DMS53 treated with DMSO at 0.1 percent for 48 hours (cell line): ENCODE measurements at regions not wholly inside any gene's neighbourhood (a gene's known extent, or its start where the extent isn't known, plus 50 kb on each side); places are given as distances from the start of the nearest gene placed in this dataset.
A peak's percentile ranks its signal among the peaks of the same experiment; 100 is the strongest.
"Not testable (repeated sequence)": the region's sequence is repeated elsewhere in the genome, so short reads cannot be mapped to it uniquely, and the experiment has no call there.

Experiments
- DNase-seq: peaks from one replicate; lab custom pipeline; 2025; ENCODE audit not compliant: unreplicated experiment; lab: John Stamatoyannopoulos, UW

DNA sequence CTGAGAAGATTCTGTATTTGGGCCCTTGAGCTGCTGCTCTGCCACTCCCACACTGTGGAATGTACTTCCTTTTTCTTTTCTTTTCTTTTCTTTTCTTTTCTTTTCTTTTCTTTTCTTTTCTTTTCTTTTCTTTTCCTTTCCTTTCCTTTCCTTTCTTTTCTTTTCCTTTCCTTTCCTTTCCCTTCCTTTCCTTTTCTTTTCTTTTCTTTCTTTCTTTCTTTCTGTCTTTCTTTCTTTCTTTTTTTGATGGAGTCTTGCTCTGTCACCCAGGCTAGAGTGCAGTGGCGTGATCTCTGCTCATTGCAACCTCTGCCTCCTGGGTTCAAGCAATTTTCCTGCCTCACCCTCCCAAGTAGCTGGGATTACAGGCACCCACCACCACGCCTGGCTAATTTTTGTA lies 89.8 kb downstream of the DNAAF6 start:
- not testable (repeated sequence) for DNase-seq

DNA sequence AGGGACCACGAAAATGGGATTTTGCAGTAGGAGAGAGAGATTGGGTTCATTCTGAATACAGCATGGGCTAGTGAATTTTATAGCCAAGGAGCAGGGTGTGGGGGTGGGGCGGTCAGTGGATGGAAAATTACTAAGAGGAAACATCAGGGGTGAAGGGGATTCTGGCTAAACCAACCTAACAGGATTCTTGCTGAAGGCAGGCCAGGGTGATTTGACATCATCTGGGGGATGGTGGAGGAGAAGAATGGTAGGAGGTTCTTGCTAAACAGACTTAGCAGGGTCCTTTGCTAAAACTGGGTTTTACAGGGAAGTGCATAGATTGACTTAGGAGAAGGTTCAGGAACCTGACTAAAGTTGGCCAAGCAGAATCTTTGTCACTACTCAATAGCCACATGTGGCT lies 91.9 kb downstream of the DNAAF6 start:
- no peak for DNase-seq

DNA sequence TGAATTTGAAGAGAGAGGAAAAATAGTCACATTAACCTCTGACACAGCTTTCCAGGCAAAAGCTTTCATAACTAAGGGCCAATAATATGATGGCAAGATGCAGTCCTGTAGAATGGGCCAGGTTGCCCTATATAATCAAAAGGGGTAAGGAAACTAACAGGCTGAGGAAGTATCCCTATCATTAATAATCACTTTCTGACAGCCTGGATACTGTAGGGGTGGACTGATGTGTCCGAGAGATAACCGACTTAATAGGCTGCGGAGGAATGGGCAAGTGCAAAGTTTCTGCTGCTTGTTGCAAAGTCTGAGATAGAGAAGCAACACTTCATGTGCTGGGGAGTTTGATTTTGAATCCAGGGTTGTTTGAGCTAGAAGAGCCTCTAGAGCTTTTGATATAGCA lies 94.8 kb downstream of the DNAAF6 start:
- no peak for DNase-seq

DNA sequence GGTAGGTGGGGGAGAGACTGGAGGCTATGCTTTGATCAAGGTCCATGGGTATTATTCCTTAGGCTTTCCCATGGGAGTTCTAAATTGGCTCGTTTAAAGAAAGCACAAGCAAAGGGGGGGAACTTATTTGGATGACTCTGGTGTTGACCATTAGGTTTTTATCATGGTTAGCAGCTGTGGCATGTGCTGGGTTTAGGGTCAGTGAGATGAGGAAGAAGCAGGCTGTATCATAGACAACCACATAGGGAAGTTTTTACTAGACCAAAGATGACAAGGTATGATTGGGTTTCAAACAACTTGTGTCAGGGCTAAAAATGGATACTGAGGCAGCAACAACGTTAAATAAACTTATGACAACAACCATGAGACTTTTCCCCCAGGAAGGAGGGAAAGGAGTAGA lies 97.7 kb downstream of the DNAAF6 start:
- no peak for DNase-seq

DNA sequence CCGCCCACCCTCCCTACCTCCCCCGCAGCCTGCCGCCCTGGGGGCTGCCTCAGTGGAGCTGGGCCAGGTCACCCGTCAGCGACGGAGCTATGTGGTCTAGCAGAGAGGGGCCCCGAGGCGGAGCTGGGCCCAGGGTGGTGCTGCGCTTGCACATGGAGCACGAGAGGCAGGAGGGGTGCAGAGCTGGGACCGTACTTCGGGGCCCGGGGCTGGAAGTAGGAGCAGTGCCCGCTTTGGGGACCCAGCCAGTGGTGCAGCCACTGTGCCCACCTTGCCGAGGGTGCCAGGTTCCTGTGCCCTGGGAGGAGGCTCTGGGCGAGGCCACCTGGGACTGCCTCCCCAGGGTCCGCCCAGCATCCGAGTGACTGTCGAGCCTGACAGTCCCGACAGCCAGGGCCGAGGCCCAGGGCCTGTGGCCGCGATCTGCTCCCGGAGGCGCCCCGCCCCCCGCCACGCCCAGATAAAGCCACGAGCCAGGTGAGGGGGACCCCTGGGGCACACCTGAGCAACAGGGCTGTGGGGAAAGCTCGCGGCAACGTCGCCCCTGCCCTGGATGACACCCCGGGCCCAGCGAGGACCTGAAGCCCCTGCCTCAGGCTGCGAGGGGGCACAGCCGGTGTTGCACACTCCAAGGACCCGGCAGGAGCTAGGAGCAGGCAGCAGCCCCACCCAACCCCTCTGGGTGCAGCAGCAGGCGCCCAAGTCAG lies 117.5 kb downstream of the DNAAF6 start:
- DNase-seq, result no peak

DNA sequence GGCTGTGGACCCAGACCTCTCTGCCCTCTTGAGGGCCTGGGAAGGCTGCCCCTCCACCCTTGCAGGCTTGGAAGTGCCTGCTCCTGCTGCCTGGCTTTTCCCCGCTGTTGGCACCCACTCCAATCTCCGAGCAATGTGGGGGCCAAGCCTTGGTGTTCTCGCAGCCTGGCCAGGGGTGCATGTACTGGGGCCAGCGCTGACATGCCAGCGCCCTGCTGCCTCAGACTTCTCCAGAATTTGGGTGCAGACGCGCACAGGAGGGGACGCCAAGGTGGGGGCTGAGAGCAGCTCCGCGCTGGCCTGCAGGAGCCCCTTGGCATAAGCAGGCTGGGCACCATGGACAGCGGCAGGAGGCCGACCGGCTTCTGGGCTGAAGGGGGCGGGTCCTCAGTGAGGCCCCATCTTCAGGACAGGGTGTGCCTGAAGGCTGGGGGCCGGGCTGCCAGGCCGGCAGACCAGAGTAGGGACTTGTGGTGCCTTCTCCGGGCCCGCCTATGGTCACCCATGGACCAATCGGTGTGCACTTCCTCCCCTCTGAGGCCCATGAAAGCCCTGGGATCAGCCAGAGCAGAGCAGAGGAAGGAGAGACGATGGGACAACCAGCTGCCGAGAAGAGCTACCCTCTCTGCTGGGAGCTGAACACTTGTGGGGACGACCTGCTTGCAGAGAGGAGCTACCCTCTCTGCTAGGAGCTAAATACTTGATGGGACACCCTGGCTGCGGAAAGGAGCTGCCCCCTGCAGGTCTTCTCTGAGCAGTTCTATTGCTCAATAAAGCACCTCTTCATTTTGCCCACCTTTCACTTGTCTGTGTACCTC lies 118.3 kb downstream of the DNAAF6 start:
- peak; percentile 80 for DNase-seq

DNA sequence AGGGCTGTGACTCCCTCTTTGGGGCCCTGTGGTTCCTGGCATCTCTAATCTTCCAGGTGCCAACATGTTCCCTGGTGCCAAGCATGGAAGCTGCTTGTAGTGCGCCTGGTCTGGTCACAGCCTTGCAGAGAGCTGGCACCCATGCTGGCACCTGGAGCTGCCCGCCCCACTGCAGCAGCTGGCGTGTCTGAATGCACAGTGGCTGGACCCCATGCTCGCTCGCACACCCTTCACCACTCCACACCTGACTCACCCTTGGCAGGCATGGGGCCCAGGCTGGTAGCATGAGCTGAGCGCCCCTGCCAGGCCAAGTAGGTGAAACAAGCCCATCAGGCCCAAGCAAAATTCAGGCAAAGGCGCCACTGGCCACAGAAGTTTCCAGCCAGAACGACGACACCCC lies 119.1 kb downstream of the DNAAF6 start:
- no peak for DNase-seq

DNA sequence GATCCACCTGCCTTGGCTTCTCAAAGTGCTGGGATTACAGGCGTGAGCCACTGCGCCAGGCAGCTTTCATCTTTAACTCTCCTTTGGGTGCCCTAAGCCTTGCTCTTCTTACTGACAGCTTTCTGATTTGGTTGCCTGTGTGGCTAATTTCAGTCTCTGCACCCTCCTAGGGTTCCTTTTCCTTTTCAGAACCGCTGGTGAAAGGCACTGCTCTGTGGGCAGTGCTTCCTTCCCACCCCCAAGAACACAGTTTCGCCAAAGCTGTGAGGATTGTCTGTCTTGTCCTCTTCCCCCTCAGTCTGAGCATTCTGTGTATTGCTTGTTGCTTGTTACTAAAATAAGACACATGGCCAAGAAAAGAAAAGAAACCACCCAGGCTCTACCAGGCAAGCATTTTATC lies 101.4 kb upstream of the FRMPD3 start:
- DNase-seq, result no peak

DNA sequence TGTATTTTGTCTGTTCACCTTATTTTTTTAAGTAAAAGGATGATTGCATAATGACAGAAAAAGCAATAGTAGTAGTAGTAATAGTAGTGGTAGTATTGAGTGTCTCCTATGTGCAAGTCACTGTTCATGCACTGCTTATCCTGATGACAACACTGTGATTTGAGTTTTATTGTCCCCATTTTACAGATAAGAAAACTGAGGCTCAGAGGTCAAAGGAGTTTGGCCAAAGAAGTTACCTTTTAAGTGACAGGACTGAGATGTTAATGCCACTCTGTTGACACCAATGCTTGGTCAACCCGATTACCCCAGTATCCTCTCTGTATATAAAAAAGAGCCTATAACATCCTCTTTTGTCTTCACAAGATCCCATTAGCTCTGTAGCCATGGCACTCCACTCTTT lies 100.5 kb upstream of the FRMPD3 start:
- no peak for DNase-seq

DNA sequence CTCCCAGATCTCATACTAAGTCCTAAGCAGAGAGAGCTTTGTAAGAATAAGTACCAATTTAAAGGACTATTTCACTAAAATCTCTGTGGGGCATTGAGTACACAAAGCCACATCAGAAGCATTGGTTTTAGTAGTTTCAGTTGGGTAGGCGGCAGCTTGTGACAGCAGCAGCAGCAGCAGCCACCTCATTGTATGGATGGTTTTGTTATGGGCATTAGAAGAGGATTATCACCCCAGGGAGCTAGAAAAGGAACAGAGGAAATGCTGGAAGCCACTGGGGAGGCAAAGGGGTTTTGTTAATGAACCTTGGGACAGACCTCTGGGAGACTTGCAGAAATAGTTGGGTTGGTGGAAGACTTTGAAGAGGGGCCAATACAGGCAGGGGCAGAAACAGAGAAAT lies 93.9 kb upstream of the FRMPD3 start:
- DNase-seq, result no peak

DNA sequence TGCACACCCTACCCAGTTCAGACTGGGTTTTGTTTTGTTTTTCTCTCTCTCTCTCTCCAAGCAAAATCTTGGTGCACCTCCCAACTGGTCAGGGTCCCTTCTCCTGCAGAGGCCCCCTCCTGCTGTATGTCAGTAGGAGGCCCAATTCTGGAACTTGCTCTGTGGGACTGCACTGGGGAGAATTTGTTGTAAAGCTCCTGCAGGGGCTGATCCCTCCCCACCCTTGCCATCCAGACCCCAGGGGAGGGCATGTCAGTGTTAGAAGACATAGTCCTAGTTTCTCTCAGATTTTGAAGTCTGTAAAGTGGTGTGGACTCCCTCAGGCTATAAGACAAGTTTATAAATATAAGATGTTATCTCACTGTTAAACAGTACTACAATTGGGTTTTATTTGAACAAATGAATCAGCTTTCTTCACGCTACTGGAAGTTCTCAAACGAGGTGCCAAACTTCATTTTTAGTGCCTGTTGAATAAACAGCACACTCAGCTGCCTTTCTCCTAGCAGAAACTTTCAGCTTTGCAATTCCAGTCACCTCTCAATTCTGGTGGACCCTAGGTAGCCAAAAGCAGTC lies 88.6 kb upstream of the FRMPD3 start:
- no peak for DNase-seq

DNA sequence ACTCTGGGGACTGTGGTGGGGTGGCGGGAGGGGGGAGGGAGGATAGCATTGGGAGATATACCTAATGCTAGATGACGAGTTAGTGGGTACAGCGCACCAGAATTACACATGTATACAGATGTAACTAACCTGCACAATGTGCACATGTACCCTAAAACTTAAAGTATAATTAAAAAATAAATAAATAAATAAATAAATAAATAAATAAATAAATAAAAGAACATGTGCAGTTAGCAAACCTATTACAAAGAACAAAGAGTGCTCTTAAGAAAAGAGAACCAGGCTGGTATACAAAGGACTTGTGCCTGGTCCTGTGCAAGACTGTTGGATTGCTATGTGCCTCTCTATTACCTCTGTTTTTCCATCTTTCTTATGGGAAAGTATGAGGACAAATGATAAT lies 79.3 kb upstream of the FRMPD3 start:
- DNase-seq, result not testable (repeated sequence)

DNA sequence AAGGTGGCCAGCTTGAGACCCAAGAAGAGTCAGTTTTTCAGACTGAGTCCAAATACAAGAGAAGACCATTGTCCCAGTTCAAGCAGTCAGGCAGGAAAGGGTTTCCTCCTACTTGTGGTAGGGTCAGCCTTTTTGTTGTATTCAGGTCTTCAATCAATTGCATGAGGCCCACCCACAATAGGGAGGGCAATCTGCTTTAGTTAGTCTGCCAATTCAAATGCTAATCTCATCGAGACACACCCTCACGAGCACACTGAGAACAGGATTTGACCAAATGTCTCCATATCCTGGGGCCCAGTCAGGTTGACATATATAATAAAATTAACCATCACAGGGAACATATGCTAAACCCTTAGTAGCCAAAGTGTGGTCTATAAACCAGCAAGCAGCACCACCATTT lies 75.3 kb upstream of the FRMPD3 start:
- DNase-seq, result no peak

DNA sequence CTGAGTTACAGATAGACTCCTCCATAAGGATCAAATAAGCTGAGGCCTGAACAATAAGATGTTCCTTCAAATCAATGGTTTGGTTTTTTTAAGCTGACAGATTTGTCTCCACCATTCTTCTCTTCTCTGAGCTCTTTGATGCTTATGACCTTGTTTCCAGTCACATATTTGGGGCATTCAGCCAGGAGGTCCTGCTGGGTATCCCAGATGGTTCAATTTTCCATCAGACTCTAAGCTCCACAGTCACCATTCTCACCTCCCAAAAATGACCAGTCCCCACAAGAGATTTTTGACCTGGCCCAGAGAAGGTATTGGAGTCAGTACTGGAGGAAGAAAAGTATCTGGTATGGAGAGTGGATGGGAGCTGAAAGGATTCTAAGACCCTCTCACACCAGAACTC lies 74.6 kb upstream of the FRMPD3 start:
- DNase-seq, result no peak

DNA sequence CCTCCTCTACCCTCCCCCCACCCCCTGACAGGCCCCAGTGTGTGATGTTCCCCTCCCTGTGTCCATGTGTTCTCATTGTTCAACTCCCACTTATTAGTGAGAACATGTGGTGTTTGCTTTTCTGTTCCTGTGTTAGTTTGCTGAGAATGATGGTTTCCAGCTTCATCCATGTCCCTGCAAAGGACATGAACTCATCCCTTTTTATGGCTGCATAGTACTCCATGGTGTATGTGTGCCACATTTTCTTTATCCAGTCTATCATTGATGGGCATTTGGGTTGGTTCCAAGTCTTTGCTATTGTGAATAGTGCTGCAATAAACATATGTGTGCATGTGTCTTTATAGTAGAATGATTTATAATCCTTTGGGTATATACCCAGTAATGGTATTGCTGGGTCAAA lies 73.3 kb upstream of the FRMPD3 start:
- DNase-seq, result not testable (repeated sequence)

DNA sequence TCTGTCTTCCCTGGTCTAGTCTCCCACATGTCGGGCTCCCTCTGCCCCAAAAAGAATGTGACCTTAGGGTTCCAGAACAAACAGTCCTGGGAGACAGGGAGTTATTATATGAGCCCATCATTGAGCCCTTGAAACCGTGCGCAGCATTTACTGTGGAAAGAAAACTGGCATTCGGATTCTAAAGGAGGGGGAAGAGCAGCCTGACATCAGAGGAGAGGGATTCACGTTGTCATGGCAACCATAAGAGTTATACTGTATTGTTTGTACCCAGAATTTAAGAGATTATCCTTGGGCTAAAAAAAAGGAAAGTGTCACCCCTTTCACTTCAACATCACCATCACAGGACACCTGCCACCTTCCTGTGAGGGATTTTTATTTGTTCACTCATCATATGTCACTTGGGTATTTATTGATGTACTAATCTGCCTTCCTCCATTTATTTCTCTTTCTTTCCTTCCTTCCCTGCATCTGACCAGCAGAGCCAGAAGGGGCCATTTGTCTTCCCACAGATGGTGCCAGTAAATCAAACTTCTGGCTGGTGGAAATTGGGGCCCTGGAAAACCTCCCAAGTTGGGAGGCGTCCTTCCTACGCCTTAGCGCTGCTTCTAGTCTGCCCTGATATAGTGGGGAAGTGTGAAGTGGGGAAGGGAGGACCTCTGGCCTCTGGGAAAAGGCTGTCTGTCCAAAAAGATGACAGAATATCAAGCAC lies 64.9 kb upstream of the FRMPD3 start:
- DNase-seq, result no peak

DNA sequence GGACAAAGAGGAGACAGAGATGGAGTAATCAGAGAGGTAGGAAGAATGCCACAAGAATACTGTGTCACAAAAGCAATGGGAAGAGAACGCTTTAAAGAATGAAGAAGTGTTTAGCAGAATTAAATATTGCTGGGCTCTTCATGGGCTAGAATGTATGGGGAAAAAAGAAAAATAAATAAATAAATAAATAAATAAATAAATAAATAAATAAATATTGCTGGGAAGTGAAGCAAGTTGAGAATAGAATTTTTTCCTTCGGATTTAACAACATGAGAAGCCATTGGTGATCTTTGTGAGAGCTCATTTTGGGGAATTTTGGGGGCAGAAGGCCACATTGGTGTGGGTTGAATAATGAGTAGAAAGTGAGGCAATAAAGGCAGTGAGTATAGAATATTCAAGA lies 59.7 kb upstream of the FRMPD3 start:
- no peak for DNase-seq

DNA sequence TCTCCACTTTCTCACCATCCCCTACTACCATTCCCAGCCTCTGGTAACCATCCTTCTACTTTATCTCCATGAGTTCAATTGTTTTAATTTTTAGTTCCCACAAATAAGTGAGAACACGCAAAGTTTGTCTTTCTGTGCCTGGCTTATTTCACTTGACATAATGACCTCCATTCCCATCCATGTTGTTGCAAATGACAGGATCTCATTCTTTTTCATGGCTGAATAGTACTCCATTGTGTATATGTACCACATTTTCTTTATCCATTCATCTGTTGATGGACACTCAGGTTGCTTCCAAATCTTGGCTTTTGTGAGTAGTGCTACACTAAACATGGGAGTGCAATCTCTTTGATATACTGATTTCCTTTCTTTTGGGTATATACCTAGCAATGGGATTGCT lies 55.8 kb upstream of the FRMPD3 start:
- DNase-seq, result not testable (repeated sequence)

DNA sequence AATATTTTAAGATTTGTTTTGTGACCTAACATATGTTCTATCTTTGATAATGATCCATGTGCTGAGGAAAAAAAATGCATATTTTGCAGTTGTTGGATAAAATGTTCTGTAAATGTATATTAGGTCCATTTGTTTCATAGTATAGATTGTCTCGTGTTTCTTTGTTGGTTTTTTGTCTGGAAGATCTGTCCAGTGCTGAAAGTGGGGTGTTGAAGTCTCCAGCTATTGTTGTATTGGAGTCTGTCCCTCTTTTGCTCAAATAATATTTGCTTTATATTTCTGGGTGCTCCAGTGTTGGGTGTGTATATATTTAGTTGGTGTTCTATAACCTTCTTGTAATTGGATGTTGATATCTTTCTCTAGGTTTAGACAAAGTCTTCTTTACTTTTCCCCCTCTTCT lies 53.2 kb upstream of the FRMPD3 start:
- no peak for DNase-seq

DNA sequence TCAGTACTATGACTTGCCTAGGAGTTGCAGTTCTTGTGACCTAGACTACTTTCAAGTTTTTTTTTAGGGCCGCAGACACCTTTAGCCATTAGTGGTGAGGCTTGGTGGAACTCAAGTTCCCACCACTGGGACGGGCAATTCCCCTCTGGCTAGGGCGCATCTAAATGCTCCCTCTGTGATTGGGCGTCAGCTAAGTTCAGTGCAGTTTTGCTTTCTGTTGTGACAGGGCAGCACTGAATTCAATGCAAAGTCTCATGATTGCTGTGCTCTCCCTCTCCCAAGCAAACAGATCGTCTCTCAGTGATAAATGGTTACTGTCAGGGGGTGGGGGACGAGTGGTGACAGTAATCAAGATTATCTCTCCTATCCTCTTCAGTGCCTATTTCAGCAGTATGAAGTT lies 52.7 kb upstream of the FRMPD3 start:
- DNase-seq, result no peak

DNA sequence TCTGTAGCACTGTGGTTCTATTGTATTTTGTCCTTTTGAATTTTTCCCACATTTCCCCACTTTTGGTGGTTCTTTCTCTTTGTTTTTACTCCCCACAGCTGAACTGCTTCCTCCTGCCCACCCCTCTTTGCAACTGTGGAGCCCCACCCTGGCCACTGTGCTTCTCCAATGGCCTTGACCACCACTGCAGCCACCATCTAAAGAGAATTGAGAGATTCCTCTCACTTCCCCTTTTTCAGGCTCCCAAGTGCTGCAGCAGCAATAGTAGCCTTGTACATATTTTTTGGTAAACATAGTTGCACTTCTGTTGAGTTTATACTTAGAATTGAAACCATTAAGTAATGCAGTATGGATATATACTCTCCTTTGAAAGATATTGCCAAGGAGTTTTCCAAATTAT lies 51.3 kb upstream of the FRMPD3 start:
- no peak for DNase-seq
